ENCODE measurements at regions not wholly inside any gene's neighbourhood (a gene's known extent, or its start where the extent isn't known, plus 50 kb on each side); places are given as distances from the start of the nearest gene placed in this dataset.

- no peak for TF ChIP-seq YY1 (IDR thresholded peaks at IDR 0.05; ENCODE audit: insufficient read depth, insufficient read length)
- TF ChIP-seq ZNF274 (IDR thresholded peaks at IDR 0.05; ENCODE audit: low read depth, low read length), result no peak
- TF ChIP-seq SUZ12 (IDR thresholded peaks at IDR 0.05; ENCODE audit: extremely low read depth, insufficient read depth, insufficient read length), result no peak
- Histone ChIP-seq H3K36me3 (ENCODE audit: insufficient read depth, insufficient read length, low read length) (no peaks in the 10 kb centered on the region), H3K9me3 (ENCODE audit: insufficient read depth, low read length) (no peaks in the 10 kb centered on the region), H3K27me3 (ENCODE audit: insufficient read depth, insufficient read length) (no peaks in the 10 kb centered on the region), H3K4me1 (ENCODE audit: insufficient read depth, insufficient read length) (no peaks in the 10 kb centered on the region), H3K4me3 (ENCODE audit: insufficient read length, low read depth) (no peak overlapping the region), H3K9ac (ENCODE audit: insufficient read length, low read depth) (no peak overlapping the region)
- no peak for DNase-seq (ENCODE audit: low read depth, low spot score)
Measured at GRCh38 chr4:125365731-125366130, 51.0 kb downstream of the FAT4 start.

GRCh38 chr4:125368146-125368545, 53.4 kb downstream of the FAT4 start:
- TF ChIP-seq SUZ12 (IDR thresholded peaks at IDR 0.05; ENCODE audit: extremely low read depth, insufficient read depth, insufficient read length) (no peak), ZNF274 (IDR thresholded peaks at IDR 0.05; ENCODE audit: low read depth, low read length) (no peak), YY1 (IDR thresholded peaks at IDR 0.05; ENCODE audit: insufficient read depth, insufficient read length) (no peak)
- no peaks in the 10 kb centered on the region for H3K36me3 ChIP-seq (ENCODE audit: insufficient read depth, insufficient read length, low read length)
- H3K4me1 ChIP-seq (ENCODE audit: insufficient read depth, insufficient read length), result no peaks in the 10 kb centered on the region
- H3K27me3 ChIP-seq (ENCODE audit: insufficient read depth, insufficient read length), result no peaks in the 10 kb centered on the region
- H3K4me3 ChIP-seq (ENCODE audit: insufficient read length, low read depth), result no peak overlapping the region
- no peak overlapping the region for H3K9ac ChIP-seq (ENCODE audit: insufficient read length, low read depth)
- H3K9me3 ChIP-seq (ENCODE audit: insufficient read depth, low read length), result no peaks in the 10 kb centered on the region
- DNase-seq (ENCODE audit: low read depth, low spot score), result no peak

- Histone ChIP-seq H3K9ac (ENCODE audit: insufficient read length, low read depth) (no peak overlapping the region), H3K4me3 (ENCODE audit: insufficient read length, low read depth) (no peak overlapping the region), H3K36me3 (ENCODE audit: insufficient read depth, insufficient read length, low read length) (no peaks in the 10 kb centered on the region), H3K4me1 (ENCODE audit: insufficient read depth, insufficient read length) (no peaks in the 10 kb centered on the region), H3K27me3 (ENCODE audit: insufficient read depth, insufficient read length) (no peaks in the 10 kb centered on the region), H3K9me3 (ENCODE audit: insufficient read depth, low read length) (no peaks in the 10 kb centered on the region)
- TF ChIP-seq SUZ12 (IDR thresholded peaks at IDR 0.05; ENCODE audit: extremely low read depth, insufficient read depth, insufficient read length) (no peak), YY1 (IDR thresholded peaks at IDR 0.05; ENCODE audit: insufficient read depth, insufficient read length) (no peak), ZNF274 (IDR thresholded peaks at IDR 0.05; ENCODE audit: low read depth, low read length) (no peak)
- DNase-seq (ENCODE audit: low read depth, low spot score), result no peak
Measured at GRCh38 chr4:125368671-125369081, 53.9 kb downstream of the FAT4 start.

GRCh38 chr4:125369098-125369497, 54.3 kb downstream of the FAT4 start:
- no peak for TF ChIP-seq ZNF274 (IDR thresholded peaks at IDR 0.05; ENCODE audit: low read depth, low read length)
- TF ChIP-seq YY1 (IDR thresholded peaks at IDR 0.05; ENCODE audit: insufficient read depth, insufficient read length), result no peak
- TF ChIP-seq SUZ12 (IDR thresholded peaks at IDR 0.05; ENCODE audit: extremely low read depth, insufficient read depth, insufficient read length), result no peak
- no peak overlapping the region for H3K4me3 ChIP-seq (ENCODE audit: insufficient read length, low read depth)
- H3K4me1 ChIP-seq (ENCODE audit: insufficient read depth, insufficient read length), result no peaks in the 10 kb centered on the region
- no peak for DNase-seq (ENCODE audit: low read depth, low spot score)
- no peaks in the 10 kb centered on the region for H3K36me3 ChIP-seq (ENCODE audit: insufficient read depth, insufficient read length, low read length)
- no peak overlapping the region for H3K9ac ChIP-seq (ENCODE audit: insufficient read length, low read depth)
- no peaks in the 10 kb centered on the region for H3K9me3 ChIP-seq (ENCODE audit: insufficient read depth, low read length)
- H3K27me3 ChIP-seq (ENCODE audit: insufficient read depth, insufficient read length), result no peaks in the 10 kb centered on the region

- no peaks in the 10 kb centered on the region for H3K9me3 ChIP-seq (ENCODE audit: insufficient read depth, low read length)
- DNase-seq (ENCODE audit: low read depth, low spot score), result no peak
- no peaks in the 10 kb centered on the region for H3K27me3 ChIP-seq (ENCODE audit: insufficient read depth, insufficient read length)
- no peaks in the 10 kb centered on the region for H3K36me3 ChIP-seq (ENCODE audit: insufficient read depth, insufficient read length, low read length)
- H3K4me1 ChIP-seq (ENCODE audit: insufficient read depth, insufficient read length), result no peaks in the 10 kb centered on the region
- no peak overlapping the region for H3K9ac ChIP-seq (ENCODE audit: insufficient read length, low read depth)
- H3K4me3 ChIP-seq (ENCODE audit: insufficient read length, low read depth), result no peak overlapping the region
- TF ChIP-seq ZNF274 (IDR thresholded peaks at IDR 0.05; ENCODE audit: low read depth, low read length) (no peak), YY1 (IDR thresholded peaks at IDR 0.05; ENCODE audit: insufficient read depth, insufficient read length) (no peak), SUZ12 (IDR thresholded peaks at IDR 0.05; ENCODE audit: extremely low read depth, insufficient read depth, insufficient read length) (no peak)
Measured at GRCh38 chr4:125370478-125370877, 55.7 kb downstream of the FAT4 start.

GRCh38 chr4:125382995-125383394, 68.2 kb downstream of the FAT4 start:
- no peak for DNase-seq (ENCODE audit: low read depth, low spot score)
- Histone ChIP-seq H3K27me3 (ENCODE audit: insufficient read depth, insufficient read length) (no peaks in the 10 kb centered on the region), H3K9ac (ENCODE audit: insufficient read length, low read depth) (no peak overlapping the region), H3K36me3 (ENCODE audit: insufficient read depth, insufficient read length, low read length) (no peaks in the 10 kb centered on the region), H3K9me3 (ENCODE audit: insufficient read depth, low read length) (no peaks in the 10 kb centered on the region), H3K4me3 (ENCODE audit: insufficient read length, low read depth) (no peak overlapping the region), H3K4me1 (ENCODE audit: insufficient read depth, insufficient read length) (no peaks in the 10 kb centered on the region)
- TF ChIP-seq YY1 (IDR thresholded peaks at IDR 0.05; ENCODE audit: insufficient read depth, insufficient read length) (no peak), SUZ12 (IDR thresholded peaks at IDR 0.05; ENCODE audit: extremely low read depth, insufficient read depth, insufficient read length) (no peak), ZNF274 (IDR thresholded peaks at IDR 0.05; ENCODE audit: low read depth, low read length) (no peak)

GRCh38 chr4:125387770-125388169, 73.0 kb downstream of the FAT4 start:
- TF ChIP-seq ZNF274 (IDR thresholded peaks at IDR 0.05; ENCODE audit: low read depth, low read length), result no peak
- no peak for TF ChIP-seq SUZ12 (IDR thresholded peaks at IDR 0.05; ENCODE audit: extremely low read depth, insufficient read depth, insufficient read length)
- TF ChIP-seq YY1 (IDR thresholded peaks at IDR 0.05; ENCODE audit: insufficient read depth, insufficient read length), result no peak
- Histone ChIP-seq H3K27me3 (ENCODE audit: insufficient read depth, insufficient read length) (no peaks in the 10 kb centered on the region), H3K4me3 (ENCODE audit: insufficient read length, low read depth) (no peak overlapping the region), H3K9ac (ENCODE audit: insufficient read length, low read depth) (no peak overlapping the region), H3K36me3 (ENCODE audit: insufficient read depth, insufficient read length, low read length) (no peaks in the 10 kb centered on the region), H3K9me3 (ENCODE audit: insufficient read depth, low read length) (no peaks in the 10 kb centered on the region), H3K4me1 (ENCODE audit: insufficient read depth, insufficient read length) (no peaks in the 10 kb centered on the region)
- DNase-seq (ENCODE audit: low read depth, low spot score), result no peak
